Esophagus muscularis mucosa (tissue), 4 donors: ENCODE measurements at regions not wholly inside any gene's neighbourhood (a gene's known extent, or its start where the extent isn't known, plus 50 kb on each side); places are given as distances from the start of the nearest gene placed in this dataset.

Experiments used
- EP300 ChIP-seq: sonication (generic); formaldehyde crosslinking; IDR thresholded peaks from one replicate; pipeline ENCODE4 v1.6.1; 2017; ENCODE audit warnings: antibody characterized with exemption
- POLR2A ChIP-seq: fragments of 450-650 bp; IDR thresholded peaks from one replicate; pipeline ENCODE4 v1.6.1; 2017; ENCODE audit warnings: antibody characterized with exemption, moderate library complexity, mild to moderate bottlenecking, low read depth
- POLR2AphosphoS5 ChIP-seq, 2 donors: sonication (generic); formaldehyde crosslinking; IDR thresholded peaks; one replicate each; pipeline ENCODE4 v1.6.1; 2017; ENCODE audit warnings: antibody characterized with exemption in 2 of 2
- TF ChIP-seq, protein P1 (sequence below), 3 experiments: fragments of 200-600 bp in 2 of 3; fragments of 450-650 bp in 1 of 3; sonication (generic) in 2 of 3; IDR thresholded peaks; one replicate each; pipeline ENCODE4 v1.5.1; 2017 to 2019; ENCODE audit warnings: antibody characterized with exemption in 3 of 3, mild to moderate bottlenecking in 2 of 3, moderate library complexity in 1 of 3

DNA sequence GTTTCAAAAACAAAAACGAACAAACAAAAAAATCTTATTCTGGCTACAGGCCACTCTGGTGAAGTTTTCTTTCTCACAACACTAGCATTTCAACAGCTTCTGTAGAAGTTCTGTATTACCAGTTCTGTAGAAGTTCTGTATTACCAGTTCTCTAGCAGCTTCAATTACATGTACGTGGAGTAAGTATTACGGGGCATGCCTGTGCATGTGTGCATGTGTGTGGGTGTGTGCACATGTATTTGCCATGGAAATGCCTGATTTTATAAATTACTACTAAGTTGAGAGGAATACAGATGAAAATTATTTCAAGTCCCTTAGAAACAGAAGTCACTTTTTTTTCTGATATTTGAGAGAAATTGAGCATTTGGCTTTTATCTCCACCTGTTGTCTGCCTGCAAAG is 414.2 kb downstream of the FOXO1 start:
- no peak for TF ChIP-seq EP300
- TF ChIP-seq, protein P1, sequence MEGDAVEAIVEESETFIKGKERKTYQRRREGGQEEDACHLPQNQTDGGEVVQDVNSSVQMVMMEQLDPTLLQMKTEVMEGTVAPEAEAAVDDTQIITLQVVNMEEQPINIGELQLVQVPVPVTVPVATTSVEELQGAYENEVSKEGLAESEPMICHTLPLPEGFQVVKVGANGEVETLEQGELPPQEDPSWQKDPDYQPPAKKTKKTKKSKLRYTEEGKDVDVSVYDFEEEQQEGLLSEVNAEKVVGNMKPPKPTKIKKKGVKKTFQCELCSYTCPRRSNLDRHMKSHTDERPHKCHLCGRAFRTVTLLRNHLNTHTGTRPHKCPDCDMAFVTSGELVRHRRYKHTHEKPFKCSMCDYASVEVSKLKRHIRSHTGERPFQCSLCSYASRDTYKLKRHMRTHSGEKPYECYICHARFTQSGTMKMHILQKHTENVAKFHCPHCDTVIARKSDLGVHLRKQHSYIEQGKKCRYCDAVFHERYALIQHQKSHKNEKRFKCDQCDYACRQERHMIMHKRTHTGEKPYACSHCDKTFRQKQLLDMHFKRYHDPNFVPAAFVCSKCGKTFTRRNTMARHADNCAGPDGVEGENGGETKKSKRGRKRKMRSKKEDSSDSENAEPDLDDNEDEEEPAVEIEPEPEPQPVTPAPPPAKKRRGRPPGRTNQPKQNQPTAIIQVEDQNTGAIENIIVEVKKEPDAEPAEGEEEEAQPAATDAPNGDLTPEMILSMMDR (IDR thresholded peaks at IDR 0.05) = no peak
- no peak for TF ChIP-seq POLR2AphosphoS5 (IDR thresholded peaks at IDR 0.05)
- TF ChIP-seq POLR2A = no peak
